Ishikawa (cell line): ENCODE measurements at regions not wholly inside any gene's neighbourhood (a gene's known extent, or its start where the extent isn't known, plus 50 kb on each side); places are given as distances from the start of the nearest gene placed in this dataset.

ENCODE experiments used
- CEBPB ChIP-seq: IDR thresholded peaks from 2 replicates; pipeline ENCODE4 v1.6.1; 2012
- EGR1 ChIP-seq: IDR thresholded peaks from 2 replicates; pipeline ENCODE4 v1.6.1; 2012
- RAD21 ChIP-seq: IDR thresholded peaks from 2 replicates; pipeline ENCODE4 v1.6.1; 2012; ENCODE audit warnings: low read depth
- TAF1 ChIP-seq: IDR thresholded peaks from 2 replicates; pipeline ENCODE4 v1.6.1; 2012; ENCODE audit warnings: low read depth, mild to moderate bottlenecking
- TCF12 ChIP-seq: IDR thresholded peaks from 2 replicates; pipeline ENCODE4 v1.6.1; 2012; ENCODE audit warnings: low read depth
- TEAD4 ChIP-seq: IDR thresholded peaks from 2 replicates; pipeline ENCODE4 v1.6.1; 2012
- TF ChIP-seq, protein P1 (sequence below): IDR thresholded peaks from 2 replicates; pipeline ENCODE4 v1.6.1; 2012
- TF ChIP-seq, protein P2 (sequence below): IDR thresholded peaks from 2 replicates; pipeline ENCODE4 v1.6.1; 2012; ENCODE audit warnings: low read depth, mild to moderate bottlenecking

- TF ChIP-seq, protein P1, sequence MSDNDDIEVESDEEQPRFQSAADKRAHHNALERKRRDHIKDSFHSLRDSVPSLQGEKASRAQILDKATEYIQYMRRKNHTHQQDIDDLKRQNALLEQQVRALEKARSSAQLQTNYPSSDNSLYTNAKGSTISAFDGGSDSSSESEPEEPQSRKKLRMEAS = no peak
- TF ChIP-seq RAD21 (no peak), CEBPB (no peak), TAF1 (no peak), TCF12 (no peak), EGR1 (no peak), TEAD4 (no peak)
- TF ChIP-seq, protein P2, sequence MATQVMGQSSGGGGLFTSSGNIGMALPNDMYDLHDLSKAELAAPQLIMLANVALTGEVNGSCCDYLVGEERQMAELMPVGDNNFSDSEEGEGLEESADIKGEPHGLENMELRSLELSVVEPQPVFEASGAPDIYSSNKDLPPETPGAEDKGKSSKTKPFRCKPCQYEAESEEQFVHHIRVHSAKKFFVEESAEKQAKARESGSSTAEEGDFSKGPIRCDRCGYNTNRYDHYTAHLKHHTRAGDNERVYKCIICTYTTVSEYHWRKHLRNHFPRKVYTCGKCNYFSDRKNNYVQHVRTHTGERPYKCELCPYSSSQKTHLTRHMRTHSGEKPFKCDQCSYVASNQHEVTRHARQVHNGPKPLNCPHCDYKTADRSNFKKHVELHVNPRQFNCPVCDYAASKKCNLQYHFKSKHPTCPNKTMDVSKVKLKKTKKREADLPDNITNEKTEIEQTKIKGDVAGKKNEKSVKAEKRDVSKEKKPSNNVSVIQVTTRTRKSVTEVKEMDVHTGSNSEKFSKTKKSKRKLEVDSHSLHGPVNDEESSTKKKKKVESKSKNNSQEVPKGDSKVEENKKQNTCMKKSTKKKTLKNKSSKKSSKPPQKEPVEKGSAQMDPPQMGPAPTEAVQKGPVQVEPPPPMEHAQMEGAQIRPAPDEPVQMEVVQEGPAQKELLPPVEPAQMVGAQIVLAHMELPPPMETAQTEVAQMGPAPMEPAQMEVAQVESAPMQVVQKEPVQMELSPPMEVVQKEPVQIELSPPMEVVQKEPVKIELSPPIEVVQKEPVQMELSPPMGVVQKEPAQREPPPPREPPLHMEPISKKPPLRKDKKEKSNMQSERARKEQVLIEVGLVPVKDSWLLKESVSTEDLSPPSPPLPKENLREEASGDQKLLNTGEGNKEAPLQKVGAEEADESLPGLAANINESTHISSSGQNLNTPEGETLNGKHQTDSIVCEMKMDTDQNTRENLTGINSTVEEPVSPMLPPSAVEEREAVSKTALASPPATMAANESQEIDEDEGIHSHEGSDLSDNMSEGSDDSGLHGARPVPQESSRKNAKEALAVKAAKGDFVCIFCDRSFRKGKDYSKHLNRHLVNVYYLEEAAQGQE = no peak
Measured at GRCh38 chr13:83622422-83622784, 259.9 kb downstream of the SLITRK1 start.
